Uterus (tissue), 3 donors: ENCODE measurements at regions not wholly inside any gene's neighbourhood (a gene's known extent, or its start where the extent isn't known, plus 50 kb on each side); places are given as distances from the start of the nearest gene placed in this dataset. TPM values are rescaled to one million over a fixed set of nuclear protein-coding genes. Genes with fewer than 3 reads are reported as not detected.

Experiments
- DNase-seq, 2 donors: peaks; one replicate each; pipeline ENCODE4 v3.0.0-alpha.2; 2019 to 2020
- H3K27ac ChIP-seq, 2 donors: fragments of 200-600 bp; sonication (generic); 1 replicate in 1 of 2; 2 replicates in 1 of 2; pipeline ENCODE4 v1.5.1; 2016 to 2018
- H3K27me3 ChIP-seq, 2 donors: fragments of 200-600 bp; sonication (generic); one replicate each; pipeline ENCODE4 v1.5.1; 2018 to 2019; ENCODE audit warnings: control low read depth in 1 of 2
- H3K36me3 ChIP-seq, 2 donors: fragments of 200-600 bp; sonication (generic); one replicate each; pipeline ENCODE4 v1.5.1; 2019; ENCODE audit warnings: control low read depth in 1 of 2
- H3K4me1 ChIP-seq, 2 donors: fragments of 200-600 bp; sonication (generic); one replicate each; pipeline ENCODE4 v1.5.1; 2018 to 2019; ENCODE audit warnings: control low read depth in 1 of 2
- H3K4me3 ChIP-seq, 2 donors: fragments of 200-600 bp; sonication (generic); 1 replicate in 1 of 2; 2 replicates in 1 of 2; pipeline ENCODE4 v1.5.1; 2018 to 2019; ENCODE audit warnings: mild to moderate bottlenecking in 1 of 2
- H3K9me3 ChIP-seq, 2 donors: fragments of 200-600 bp; sonication (generic); one replicate each; pipeline ENCODE4 v1.5.1; 2019; ENCODE audit warnings: control low read depth in 1 of 2
- CTCF ChIP-seq, 4 experiments: fragments of 200-600 bp in 2 of 4; fragments of 450-650 bp in 2 of 4; sonication (generic) in 2 of 4; IDR thresholded peaks; one replicate each; pipeline ENCODE4 v1.5.1; 2016 to 2019; ENCODE audit warnings: antibody characterized with exemption in 4 of 4, mild to moderate bottlenecking in 2 of 4, moderate library complexity in 1 of 4
- POLR2A ChIP-seq, 2 donors: fragments of 450-650 bp; IDR thresholded peaks; one replicate each; pipeline ENCODE4 v1.6.1; 2016; ENCODE audit warnings: antibody characterized with exemption in 2 of 2, mild to moderate bottlenecking in 1 of 2, moderate library complexity in 1 of 2
- intact Hi-C: fragments of 100-400 bp; cut with DNase I; formaldehyde crosslinking; loops from one replicate; pipeline ENCODE4 v1.15.1; 2023; ENCODE audit warnings: low total_unique reads
- small RNA-seq: library from RNA; depleted of rRNA; stranded (forward); fragments of <200 nt; gene quantifications from one replicate; pipeline ENCODE3, GENCODE V24; 2016
- donor health status: DM: yes; HTN: yes; CAD: no.

GRCh38 chr12:48422060-48422459 is 50.3 kb upstream of the ANP32D start:
- H3K4me1 ChIP-seq = no peaks in the 10 kb centered on the region
- intact Hi-C loops = no loop called here
- H3K9me3 ChIP-seq = no peaks in the 10 kb centered on the region
- no peak overlapping the region for H3K27ac ChIP-seq
- H3K4me3 ChIP-seq = no peak overlapping the region
- TF ChIP-seq CTCF (IDR thresholded peaks at IDR 0.05) = no peak
- TF ChIP-seq POLR2A (IDR thresholded peaks at IDR 0.05) = no peak
- H3K36me3 ChIP-seq = no peaks in the 10 kb centered on the region
- H3K27me3 ChIP-seq = no peaks in the 10 kb centered on the region
- no peak for DNase-seq

Small RNAs in the stretch of these regions (small RNA-seq; reads per million reads assigned to genes)
- gene OR8S21P = not detected
